Stimulated activated CD8-positive, alpha-beta memory T cell treated with anti-CD3 and anti-CD28 coated beads, Interleukin-12 subunit alpha, Interleukin-12 subunit beta, amount 100 ng/mL, for 1 hour (primary cell): ENCODE measurements at regions not wholly inside any gene's neighbourhood (a gene's known extent, or its start where the extent isn't known, plus 50 kb on each side); places are given as distances from the start of the nearest gene placed in this dataset.

Experiments used
- DNase-seq: peaks from one replicate; pipeline ENCODE4 v3.0.0-alpha.2; 2020; ENCODE audit warnings: low read depth

DNA sequence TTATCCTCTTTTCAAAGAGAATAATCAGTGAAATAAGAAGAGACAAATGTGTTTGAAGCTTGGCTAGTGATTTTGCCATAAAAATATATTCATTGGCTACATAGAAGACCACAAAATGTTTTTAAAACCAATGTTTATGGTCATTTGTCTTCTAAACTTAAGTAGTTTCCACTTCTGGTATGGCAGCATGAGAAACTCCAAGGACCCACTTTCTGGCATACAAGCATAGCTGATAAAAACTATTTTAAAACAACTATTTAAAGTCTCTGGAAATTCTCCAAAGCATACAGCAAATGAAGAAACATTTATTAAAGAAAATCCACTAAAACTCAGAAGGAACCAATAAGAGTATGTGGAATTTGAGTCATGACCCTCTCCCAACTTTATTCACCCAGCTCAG lies 89.2 kb upstream of the TOMM7 start:
- no peak for DNase-seq

DNA sequence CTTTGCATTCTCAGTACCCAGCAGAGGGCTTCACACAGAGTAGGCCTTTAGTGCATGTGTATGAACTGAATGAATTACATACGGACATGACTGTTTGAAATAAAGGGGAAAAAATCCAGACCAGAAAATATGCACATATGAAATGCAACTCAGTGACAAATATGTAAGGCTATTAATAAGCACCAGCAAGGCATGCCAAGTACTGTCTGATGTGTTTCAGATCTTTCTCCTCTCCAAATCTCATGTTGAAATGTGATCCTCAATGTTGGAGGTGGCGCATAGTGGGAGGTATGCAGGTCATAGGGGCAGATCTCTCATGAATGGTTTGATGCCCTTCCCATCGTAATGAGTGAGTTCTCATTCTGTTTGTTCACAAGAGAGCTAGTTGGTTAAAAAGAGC lies 87.3 kb upstream of the TOMM7 start:
- no peak for DNase-seq

DNA sequence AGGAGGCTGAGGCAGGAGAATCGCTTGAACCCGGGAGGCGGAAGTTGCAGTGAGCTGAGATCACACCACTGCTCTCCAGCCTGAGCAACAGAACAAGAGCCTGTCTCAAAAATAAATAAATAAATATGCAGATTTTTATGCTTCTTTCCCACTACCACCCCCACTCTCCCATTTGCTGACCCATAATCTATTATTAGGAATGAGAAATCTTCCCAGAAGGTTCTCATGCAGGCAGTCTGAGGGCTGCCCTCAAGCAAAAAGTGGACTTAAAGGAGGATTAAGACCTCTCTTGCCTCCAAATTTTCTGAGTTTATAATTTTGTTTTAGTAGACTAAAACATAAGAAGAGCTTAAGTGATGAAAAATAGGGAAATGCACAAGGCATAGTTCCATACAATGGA lies 85.2 kb upstream of the TOMM7 start:
- DNase-seq: no peak

DNA sequence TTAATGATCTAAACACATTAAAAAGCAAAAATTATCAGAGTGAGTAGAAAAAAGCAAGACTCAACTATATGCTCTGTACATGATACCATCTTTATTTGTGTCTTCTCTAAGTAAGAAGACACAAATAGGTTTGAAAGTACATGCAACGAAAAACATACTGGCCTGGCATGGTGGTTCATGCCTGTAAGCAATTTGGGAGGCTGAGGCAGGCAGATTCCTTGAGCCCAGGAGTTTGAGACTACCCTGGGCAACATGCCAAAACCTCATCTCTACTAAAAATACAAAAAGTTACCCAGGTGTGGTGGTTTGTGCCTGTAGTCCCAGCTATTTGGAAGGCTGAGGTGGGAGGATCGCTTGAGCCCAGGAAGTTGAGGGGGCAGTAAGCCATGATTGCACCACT lies 78.1 kb upstream of the TOMM7 start:
- no peak for DNase-seq

DNA sequence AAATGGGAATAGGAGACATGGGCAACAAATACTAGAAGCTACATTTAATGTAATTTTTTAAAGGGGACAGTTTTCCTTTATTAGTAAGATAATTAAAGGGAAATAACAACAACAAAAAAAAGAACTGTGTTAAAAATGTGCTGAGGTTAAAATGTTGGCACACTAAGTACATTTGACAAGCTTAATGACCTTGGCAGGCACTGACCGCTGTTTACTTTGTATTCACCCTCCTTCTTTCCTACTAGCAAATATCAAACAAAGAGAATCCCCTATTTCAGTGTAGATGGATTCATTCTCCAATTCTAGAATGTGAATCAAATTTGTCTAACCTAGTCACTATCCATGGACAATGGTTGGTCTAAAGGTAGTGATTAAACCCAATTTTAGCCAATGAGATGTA lies 77.5 kb upstream of the TOMM7 start:
- no peak for DNase-seq

DNA sequence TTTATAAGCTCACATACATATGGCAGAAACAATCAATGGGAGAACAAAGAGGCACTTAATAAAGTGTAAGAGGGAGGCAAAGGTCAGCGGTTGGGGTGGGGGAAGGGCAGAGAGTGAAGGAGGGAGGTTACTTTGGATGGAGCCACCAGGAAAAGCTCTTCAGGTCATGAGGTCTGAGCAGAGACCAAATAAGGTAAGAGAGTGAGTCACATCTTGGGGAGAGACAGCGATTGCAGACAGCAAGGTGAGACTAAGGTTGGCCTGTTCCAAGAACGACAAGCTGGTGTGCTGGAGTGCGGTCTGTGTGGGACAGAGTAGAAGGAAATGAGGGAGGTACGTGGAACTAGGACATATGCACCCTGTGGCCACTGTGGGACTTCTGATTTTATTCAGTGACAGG lies 74.3 kb upstream of the TOMM7 start:
- DNase-seq: no peak

DNA sequence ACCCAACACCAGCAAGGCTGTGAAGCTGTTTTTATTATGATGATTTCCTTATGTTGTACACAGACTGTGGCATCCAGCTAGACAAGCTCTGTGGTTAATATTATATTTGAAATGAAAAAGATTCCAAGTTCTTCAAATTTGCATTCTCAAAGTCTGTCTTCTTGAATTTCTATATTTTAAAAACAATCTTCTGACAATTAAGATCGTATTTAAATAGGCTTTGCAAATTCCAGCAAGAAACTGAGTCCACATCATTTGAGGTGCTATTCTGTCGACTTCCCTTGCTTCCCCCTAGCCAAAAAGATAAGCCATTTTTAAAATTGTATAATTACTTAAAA lies 73.1 kb upstream of the TOMM7 start:
- no peak for DNase-seq

DNA sequence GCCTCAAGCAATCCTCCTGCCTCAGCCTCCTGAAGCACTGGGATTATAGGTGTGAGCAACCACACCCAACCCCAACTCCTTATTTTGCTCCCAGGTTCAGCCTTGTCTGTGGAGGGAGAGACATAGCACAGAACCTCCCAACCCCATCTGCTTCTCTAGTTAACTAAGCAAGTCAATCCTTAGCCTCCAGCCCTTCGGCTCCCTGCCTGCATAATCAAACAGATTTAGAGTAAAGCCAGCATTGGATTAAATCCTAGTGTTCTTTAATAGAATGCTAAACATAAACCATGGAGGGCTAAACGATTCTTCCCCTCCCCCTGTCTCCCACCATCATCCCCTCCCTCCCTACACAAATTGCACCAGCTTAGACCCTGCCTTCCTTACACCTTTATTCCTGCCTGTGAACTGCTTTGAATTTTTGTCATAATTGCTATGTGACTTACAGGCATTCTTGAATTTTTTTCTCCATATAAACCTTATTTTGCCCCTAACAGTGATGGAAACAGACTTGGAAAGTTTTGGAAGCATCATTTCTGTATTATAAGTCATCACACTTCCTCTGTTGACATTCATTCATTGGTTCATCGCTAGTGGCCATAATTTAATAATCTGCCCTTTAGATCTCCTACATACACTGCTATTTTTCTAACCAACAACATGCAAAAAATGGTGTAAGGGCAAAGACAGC lies 72.6 kb upstream of the TOMM7 start:
- DNase-seq: no peak

DNA sequence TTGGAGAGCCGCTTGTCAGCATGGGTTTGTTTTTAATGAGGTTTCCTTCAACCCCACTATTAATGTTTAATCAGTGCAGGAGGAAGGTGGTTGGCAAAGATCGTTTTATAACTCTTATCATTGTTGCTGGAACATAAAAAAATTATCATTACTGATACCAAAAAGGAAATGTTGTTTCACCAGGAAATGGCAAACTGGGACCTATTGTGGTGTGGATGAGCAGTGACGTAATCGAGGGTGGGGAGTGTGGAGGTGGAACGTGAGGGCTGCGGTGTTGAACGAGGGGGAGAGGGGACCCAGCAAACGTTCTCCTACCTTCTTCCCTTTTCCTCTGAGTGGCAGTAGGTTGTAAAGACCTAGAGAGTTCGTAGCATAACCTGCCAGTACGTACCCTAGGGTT lies 71.9 kb upstream of the TOMM7 start:
- DNase-seq: no peak

DNA sequence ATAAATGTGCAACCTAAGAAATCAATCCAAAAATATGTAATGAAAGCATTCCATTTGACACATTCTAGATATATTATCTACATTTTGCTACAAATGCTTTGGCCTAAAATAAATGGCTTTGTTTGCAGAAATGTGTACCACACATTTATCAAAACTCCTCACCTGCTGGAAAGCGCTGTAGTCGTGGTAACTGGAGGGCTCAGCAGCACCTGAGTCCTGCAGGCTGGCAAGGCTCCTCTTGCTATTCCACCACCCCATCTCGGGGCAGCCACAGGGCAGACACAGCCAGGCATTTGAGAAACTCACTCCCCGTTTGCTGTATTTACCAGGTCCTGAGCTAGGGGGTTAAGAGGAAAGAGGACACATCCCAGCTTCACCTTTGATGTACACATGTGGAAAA lies 68.1 kb upstream of the TOMM7 start:
- DNase-seq: no peak

DNA sequence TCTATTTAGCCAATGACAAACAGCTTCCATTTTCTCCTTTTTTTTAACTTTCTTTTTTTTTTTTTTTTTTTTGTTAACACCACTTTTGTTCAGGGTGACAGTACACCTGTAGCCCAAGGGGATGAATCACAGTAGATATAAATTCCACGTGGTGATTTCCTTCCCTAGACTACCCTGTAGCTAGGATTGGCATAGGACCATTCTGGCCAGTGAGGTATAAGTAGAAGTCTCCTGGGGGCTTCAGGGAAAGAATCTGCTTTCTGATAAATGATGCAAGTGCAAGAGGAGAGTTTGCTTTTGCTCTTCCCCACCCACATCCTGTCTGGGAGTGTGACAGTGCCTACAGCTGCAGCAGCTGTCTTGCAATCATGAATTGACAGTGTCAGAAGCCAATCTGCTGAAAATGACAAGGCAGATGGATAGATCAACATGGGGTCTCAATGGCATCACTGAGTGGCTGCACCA lies 63.2 kb upstream of the TOMM7 start:
- DNase-seq: peak; percentile 4

DNA sequence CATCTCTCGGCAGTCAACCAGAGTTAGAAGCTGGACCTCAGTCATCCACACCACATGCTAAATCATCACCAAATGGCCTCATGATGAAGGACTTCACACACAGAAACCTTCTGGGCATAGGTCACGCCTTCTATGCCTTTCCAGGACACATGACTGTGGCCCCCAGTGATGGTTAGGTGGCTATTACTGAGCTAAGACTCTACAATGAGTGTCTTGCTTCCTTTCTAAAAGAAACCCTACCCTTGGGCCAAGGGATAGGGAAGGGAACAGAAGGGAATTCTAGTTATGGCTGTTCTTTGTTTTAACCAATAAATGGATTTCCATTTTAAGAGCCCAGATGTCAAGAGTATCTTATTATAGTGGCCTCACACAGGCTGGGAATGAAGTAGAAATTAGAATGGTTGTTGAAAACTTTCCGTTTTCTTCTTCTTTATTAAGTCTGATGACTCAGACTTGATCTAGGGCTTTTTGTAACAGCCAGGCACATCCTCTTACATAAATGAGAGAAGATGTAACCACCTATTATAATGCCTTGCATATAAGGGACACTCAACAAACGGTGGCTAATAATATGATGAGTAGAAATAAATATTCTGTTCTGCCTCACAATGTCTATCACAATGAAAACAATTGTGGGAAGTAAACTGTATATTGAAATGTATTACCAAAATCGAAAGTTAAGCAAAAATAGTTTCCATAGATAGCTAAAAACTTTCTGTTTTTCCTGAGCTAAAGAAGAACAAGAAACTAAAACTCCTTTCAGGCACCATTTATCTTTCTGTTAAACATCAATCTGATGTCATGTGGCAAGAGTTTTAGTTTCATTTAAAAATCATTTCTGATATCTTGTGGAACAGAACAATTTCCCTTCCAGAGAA lies 62.5 kb upstream of the TOMM7 start:
- no peak for DNase-seq

DNA sequence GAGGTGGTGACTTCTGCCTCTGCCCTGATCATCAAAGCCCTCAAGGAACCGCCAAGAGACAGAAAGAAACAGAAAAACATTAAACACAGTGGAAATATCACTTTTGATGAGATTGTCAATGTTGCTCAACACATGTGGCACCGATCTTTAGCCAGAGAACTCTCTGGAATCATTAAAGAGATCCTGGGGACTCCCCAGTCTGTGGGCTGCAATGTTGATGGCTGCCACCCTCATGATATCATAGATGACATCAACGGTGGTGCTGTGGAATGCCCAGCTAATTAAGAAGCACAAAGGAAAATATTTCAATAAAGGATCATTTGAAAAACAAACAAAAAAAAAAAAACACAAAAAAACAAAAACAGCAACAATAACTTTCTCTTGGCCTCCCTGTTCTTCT lies 59.5 kb upstream of the TOMM7 start:
- no peak for DNase-seq

DNA sequence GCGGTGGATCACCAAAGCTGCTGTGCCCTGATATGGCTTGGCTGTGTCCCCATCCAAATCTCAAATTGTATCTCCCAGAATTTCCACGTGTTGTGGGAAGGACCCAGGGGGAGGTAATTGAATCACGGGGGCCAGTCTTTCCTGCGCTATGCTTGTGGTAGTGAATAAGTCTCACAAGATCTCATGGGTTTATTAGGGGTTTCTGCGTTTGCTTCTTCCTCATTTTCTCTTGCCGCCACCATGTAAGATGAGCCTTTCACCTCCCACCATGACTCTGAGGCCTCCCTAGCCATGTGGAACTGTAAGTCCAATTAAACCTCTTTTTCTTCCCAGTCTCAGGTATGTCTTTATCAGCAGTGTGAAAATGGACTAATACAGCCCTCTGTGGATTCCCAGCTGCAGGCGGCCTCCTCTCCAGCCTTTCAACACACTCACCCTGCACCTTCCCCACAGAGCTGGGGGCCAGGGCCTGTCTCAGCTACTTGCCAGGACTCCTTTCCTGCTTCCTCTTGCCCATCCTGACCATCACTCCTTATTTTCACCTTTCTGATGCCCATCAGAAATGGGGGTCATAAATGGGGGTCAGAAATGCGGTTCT lies 57.2 kb upstream of the TOMM7 start:
- DNase-seq: no peak

DNA sequence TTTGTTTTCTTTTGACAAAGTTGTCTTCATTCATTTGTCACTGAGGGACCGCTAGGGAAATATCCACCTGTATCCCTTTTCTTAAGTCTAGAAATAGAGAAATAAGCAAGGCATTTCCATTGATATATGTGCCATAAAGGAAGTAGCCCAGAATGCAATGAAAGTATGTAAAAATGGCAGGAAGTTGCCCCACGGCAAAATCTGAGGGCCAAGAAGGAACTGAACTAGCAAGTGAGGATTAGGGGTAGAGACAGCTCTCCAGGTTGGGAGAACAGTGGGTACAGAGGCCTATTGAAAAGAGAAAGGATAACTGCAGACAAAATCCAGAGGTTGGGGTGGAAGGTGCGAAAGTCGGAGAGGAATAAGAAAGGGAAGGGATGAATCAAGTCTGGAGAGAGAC lies 56.6 kb upstream of the TOMM7 start:
- no peak for DNase-seq

DNA sequence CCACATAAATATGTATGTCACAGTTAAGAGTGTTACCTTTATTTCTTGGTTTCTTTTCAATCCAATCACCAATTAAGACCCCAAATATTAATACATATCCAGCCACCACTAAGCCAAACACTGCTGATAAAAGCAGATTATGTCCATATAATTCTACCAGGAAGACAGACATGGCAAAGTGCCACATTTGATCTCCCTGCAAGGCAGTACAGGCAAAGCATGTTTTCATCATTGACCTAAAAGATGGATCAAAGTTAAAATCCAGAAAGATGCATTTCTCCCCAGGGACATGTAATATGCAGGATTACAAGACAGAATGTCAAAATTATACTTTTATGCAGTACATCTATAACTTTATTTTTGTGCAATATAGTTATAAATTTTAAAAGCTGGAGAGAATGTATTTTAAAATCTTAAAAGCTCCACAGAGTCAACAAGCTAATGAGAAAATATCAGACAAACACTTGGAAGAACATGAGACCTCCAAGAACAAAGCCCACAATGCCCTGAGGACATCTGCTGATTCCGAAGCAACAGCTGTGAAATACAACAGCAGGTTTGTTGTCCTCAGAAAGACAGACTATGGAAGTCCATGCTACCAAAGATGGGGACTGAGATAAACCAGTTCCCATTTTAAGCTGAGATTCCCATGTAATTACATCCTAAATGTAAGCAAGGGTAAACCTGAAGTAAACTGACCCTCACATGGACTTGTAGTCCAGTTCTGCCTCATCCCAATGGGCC lies 54.5 kb upstream of the TOMM7 start:
- DNase-seq: no peak

DNA sequence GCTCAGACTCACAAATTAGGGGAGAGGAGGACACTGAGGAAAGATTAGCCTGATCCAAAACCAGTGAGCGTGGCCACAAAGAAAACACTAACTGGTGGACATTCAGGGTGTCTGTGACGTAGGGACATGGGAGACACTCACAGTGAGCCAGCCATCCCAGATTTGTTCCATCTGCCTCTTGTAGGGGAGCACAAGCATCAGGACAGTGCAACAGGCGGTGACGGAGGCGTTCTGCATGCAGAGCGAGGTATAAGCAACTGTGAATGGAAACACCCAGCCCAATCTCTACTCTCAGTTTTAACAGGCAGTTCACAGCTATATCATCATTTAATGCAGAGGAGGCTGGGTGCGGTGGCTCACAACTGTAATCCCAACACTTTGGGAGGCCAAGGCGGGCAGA lies 52.8 kb upstream of the TOMM7 start:
- no peak for DNase-seq

DNA sequence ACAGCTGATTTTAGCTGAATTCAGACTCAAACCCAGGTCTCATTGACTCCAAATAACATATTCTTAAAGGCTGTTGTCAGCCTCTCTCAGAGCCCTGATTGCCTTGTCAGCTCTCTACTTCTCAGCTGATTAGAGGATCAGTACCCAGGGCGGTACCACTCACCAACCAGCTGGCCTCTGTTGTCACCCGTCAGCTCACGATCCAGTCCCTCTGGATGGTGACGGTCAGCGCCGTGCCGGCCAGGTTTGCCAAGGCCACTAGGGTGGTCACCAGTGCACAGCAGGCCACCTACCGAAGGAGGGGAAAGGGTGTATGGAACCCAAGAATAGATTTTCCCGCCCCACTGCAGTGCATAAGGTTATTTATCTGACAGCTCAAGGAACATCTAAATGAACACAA lies 52.3 kb upstream of the TOMM7 start:
- DNase-seq: no peak
